Neural cell (in vitro differentiated cells): ENCODE measurements at regions not wholly inside any gene's neighbourhood (a gene's known extent, or its start where the extent isn't known, plus 50 kb on each side); places are given as distances from the start of the nearest gene placed in this dataset.

ENCODE experiments used
- EP300 ChIP-seq: fragments of 450-650 bp; conservative IDR thresholded peaks from 2 replicates; pipeline ENCODE4 v1.6.1; 2014; ENCODE audit warnings: antibody characterized with exemption, mild to moderate bottlenecking, moderate library complexity; ENCODE audit not compliant: poor library complexity, severe bottlenecking
- EZH2 ChIP-seq: fragments of 200-600, 300-800 bp; shearing (Covaris generic), sonication (generic); IDR thresholded peaks from 2 replicates; pipeline ENCODE4 v1.6.1; 2014; ENCODE audit warnings: antibody characterized with exemption, low read length, borderline replicate concordance, mild to moderate bottlenecking; ENCODE audit not compliant: insufficient read depth, poor library complexity, severe bottlenecking
- POLR2AphosphoS5 ChIP-seq: IDR thresholded peaks from 2 replicates; pipeline ENCODE4 v1.6.1; 2012
- RAD21 ChIP-seq: fragments of 450-650 bp; conservative IDR thresholded peaks from 2 replicates; pipeline ENCODE4 v1.6.1; 2014; ENCODE audit warnings: antibody characterized with exemption, mild to moderate bottlenecking, moderate library complexity
- TF ChIP-seq, protein P1 (sequence below): fragments of 450-650 bp; IDR thresholded peaks from 2 replicates; pipeline ENCODE4 v1.5.1; 2014; ENCODE audit warnings: antibody characterized with exemption, mild to moderate bottlenecking, moderate library complexity; ENCODE audit not compliant: poor library complexity, severe bottlenecking

GRCh38 chr4:60366661-60367060 is 833.5 kb upstream of the ADGRL3 start:
- TF ChIP-seq, protein P1, sequence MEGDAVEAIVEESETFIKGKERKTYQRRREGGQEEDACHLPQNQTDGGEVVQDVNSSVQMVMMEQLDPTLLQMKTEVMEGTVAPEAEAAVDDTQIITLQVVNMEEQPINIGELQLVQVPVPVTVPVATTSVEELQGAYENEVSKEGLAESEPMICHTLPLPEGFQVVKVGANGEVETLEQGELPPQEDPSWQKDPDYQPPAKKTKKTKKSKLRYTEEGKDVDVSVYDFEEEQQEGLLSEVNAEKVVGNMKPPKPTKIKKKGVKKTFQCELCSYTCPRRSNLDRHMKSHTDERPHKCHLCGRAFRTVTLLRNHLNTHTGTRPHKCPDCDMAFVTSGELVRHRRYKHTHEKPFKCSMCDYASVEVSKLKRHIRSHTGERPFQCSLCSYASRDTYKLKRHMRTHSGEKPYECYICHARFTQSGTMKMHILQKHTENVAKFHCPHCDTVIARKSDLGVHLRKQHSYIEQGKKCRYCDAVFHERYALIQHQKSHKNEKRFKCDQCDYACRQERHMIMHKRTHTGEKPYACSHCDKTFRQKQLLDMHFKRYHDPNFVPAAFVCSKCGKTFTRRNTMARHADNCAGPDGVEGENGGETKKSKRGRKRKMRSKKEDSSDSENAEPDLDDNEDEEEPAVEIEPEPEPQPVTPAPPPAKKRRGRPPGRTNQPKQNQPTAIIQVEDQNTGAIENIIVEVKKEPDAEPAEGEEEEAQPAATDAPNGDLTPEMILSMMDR, result no peak
- TF ChIP-seq POLR2AphosphoS5 (no peak), EP300 (no peak), EZH2 (no peak), RAD21 (no peak)
